Fibroblast of lung (primary cell): ENCODE measurements at regions not wholly inside any gene's neighbourhood (a gene's known extent, or its start where the extent isn't known, plus 50 kb on each side); places are given as distances from the start of the nearest gene placed in this dataset.

Experiments used
- CTCF ChIP-seq, 2 donors: IDR thresholded peaks in 1 of 2; conservative IDR thresholded peaks in 1 of 2; 1 replicate in 1 of 2; 2 replicates in 1 of 2; pipeline ENCODE4 v1.5.1; 2011 to 2012; ENCODE audit warnings: low read length in 2 of 2, control low read depth in 1 of 2, inconsistent platforms in 1 of 2, low read depth in 1 of 2, mild to moderate bottlenecking in 1 of 2
- EZH2 ChIP-seq: IDR thresholded peaks from 2 replicates; pipeline ENCODE4 v1.5.1; 2012; ENCODE audit warnings: low read length, control low read depth, mild to moderate bottlenecking; ENCODE audit errors: missing control alignments

GRCh38 chr11:28965819-28966218, 857.6 kb downstream of the METTL15 start:
- TF ChIP-seq CTCF (conservative IDR thresholded peaks at IDR 0.05 in 1 of 2, IDR thresholded peaks at IDR 0.05 in 1 of 2; ENCODE audit: low read depth in 1 of 2, low read length in 2 of 2) (no peak), EZH2 (no peak)
